Heart left ventricle (tissue), 16 donors: ENCODE measurements at regions not wholly inside any gene's neighbourhood (a gene's known extent, or its start where the extent isn't known, plus 50 kb on each side); places are given as distances from the start of the nearest gene placed in this dataset.
A peak's percentile ranks its signal among the peaks of the same experiment; 100 is the strongest.

Source experiments
- ATAC-seq, 4 donors: fragments of 200-7000 bp; cut with Tn5 transposase; one replicate each; pipeline ENCODE4 v1.9.1; 2020 to 2022; ENCODE audit warnings: moderate library complexity in 4 of 4, mild to moderate bottlenecking in 3 of 4, moderate number of reproducible peaks in 1 of 4
- DNase-seq, 5 donors: peaks; one replicate each; pipeline ENCODE4 v3.0.0-alpha.2; 2020
- H3K27ac ChIP-seq, 12 donors: fragments of 200-600 bp; sonication (generic) in 4 of 12; one replicate each; pipeline versions ENCODE4 v1.5.0 to v1.8.0; 2016 to 2022; ENCODE audit warnings: mild to moderate bottlenecking in 2 of 12
- H3K27me3 ChIP-seq, 9 donors: fragments of 200-600 bp; sonication (generic) in 2 of 9; one replicate each; pipeline versions ENCODE4 v1.5.1 to v1.8.0; 2016 to 2022; ENCODE audit warnings: mild to moderate bottlenecking in 3 of 9
- H3K36me3 ChIP-seq, 9 donors: fragments of 200-600 bp; sonication (generic) in 2 of 9; one replicate each; pipeline versions ENCODE4 v1.5.0 to v1.8.0; 2018 to 2022; ENCODE audit warnings: mild to moderate bottlenecking in 2 of 9
- H3K4me1 ChIP-seq, 12 donors: fragments of 200-600 bp; sonication (generic) in 4 of 12; one replicate each; pipeline versions ENCODE4 v1.5.0 to v1.8.0; 2016 to 2022; ENCODE audit warnings: mild to moderate bottlenecking in 3 of 12
- H3K4me3 ChIP-seq, 12 donors: fragments of 200-600 bp; sonication (generic) in 4 of 12; one replicate each; pipeline versions ENCODE4 v1.5.0 to v1.8.0; 2017 to 2022; ENCODE audit warnings: mild to moderate bottlenecking in 9 of 12, moderate library complexity in 4 of 12
- H3K9me3 ChIP-seq, 12 donors: fragments of 200-600 bp; sonication (generic) in 4 of 12; one replicate each; pipeline versions ENCODE4 v1.5.0 to v1.8.0; 2016 to 2022; ENCODE audit warnings: mild to moderate bottlenecking in 1 of 12
- POLR2A ChIP-seq, 2 donors: fragments of 450-650 bp; IDR thresholded peaks; one replicate each; pipeline ENCODE4 v1.6.1; 2017; ENCODE audit warnings: antibody characterized with exemption in 2 of 2, mild to moderate bottlenecking in 2 of 2, moderate library complexity in 2 of 2
- WGBS, 4 donors: extraction: QIAGEN DNeasy Blood & Tissue Kit in 2 of 4; methylation state at CpG; one replicate each; pipeline versions ENCODE4 v1.1.5 to v1.1.7; 2013 to 2018; 5-methylcytosine and 5-hydroxymethylcytosine counted together
- intact Hi-C, 10 donors: fragments of 100-400 bp; cut with DNase I; formaldehyde crosslinking; loops; one replicate each; pipeline versions ENCODE4 v1.11.1 to v1.14.2; 2022
- TF ChIP-seq, protein P1 (sequence below), 12 donors: fragments of 200-600 bp; sonication (generic) in 4 of 12; IDR thresholded peaks; one replicate each; pipeline versions ENCODE4 v1.5.0 to v1.8.0; 2018 to 2022; ENCODE audit warnings: antibody characterized with exemption in 12 of 12, mild to moderate bottlenecking in 5 of 12
- donor health status: ischemic (EF 13 %, LVEDD 7.1; RV severe dilation, severe dysfunction).
- donor health status: healthy with polysubstance abuse.
- donor health status: DM: no; HTN: yes; CAD: no.
- donor health status: DM: no; HTN: no; CAD: no.
- donor health status: ischemic (EF 25% LVEDD 6.9; RV normal size, moderate dysfunction).
- donor health status: ischemic (EF 25% LVEDD 5.7; RV mildly dilated, moderate dysfunction).
- donor health status: healthy.
- donor health status: DM: yes; HTN: yes; CAD: no.
- donor health status: ischemic (EF 35%, LVEDD 5.7; RV mildly dilated, moderate dysfunction).
- donor health status: nonischemic (EF 11% LVEDD 7.7; RV severe dilation, severe dysfunction).
- donor health status: DM: yes; HTN: yes; CAD: no.
- donor health status: PGD.
- donor health status: ischemic (EF 29% LVEDD 5.4; RV normal size, mild dysfunction).
- donor health status: nonischemic (EF 23%, LVEDD 6.1; RV moderate dilation, normal function).

- TF ChIP-seq POLR2A (IDR thresholded peaks at IDR 0.05), result no peak
- TF ChIP-seq, protein P1, sequence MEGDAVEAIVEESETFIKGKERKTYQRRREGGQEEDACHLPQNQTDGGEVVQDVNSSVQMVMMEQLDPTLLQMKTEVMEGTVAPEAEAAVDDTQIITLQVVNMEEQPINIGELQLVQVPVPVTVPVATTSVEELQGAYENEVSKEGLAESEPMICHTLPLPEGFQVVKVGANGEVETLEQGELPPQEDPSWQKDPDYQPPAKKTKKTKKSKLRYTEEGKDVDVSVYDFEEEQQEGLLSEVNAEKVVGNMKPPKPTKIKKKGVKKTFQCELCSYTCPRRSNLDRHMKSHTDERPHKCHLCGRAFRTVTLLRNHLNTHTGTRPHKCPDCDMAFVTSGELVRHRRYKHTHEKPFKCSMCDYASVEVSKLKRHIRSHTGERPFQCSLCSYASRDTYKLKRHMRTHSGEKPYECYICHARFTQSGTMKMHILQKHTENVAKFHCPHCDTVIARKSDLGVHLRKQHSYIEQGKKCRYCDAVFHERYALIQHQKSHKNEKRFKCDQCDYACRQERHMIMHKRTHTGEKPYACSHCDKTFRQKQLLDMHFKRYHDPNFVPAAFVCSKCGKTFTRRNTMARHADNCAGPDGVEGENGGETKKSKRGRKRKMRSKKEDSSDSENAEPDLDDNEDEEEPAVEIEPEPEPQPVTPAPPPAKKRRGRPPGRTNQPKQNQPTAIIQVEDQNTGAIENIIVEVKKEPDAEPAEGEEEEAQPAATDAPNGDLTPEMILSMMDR (IDR thresholded peaks at IDR 0.05), result no peak
Measured at GRCh38 chr6:165746331-165746730, 83.3 kb upstream of the PDE10A start.

GRCh38 chr6:165745492-165745891, 82.5 kb upstream of the PDE10A start:
- WGBS, 4 donors, result 92 to 95% (median 93%) methylated on average over 3 of the region's 3 CpGs
- no peaks in the 10 kb centered on the region for H3K36me3 ChIP-seq
- H3K9me3 ChIP-seq, result no peaks in the 10 kb centered on the region
- TF ChIP-seq POLR2A (IDR thresholded peaks at IDR 0.05), result no peak
- H3K27ac ChIP-seq, result peak overlapping the region in 1 of 12 donors; percentile 25
- no peak for ATAC-seq
- no peaks in the 10 kb centered on the region for H3K27me3 ChIP-seq
- H3K4me1 ChIP-seq, result peaks cover 0 to 11% (median 4%) of the 10 kb centered on the region in 12 donors
- intact Hi-C loops, result no loop called here
- H3K4me3 ChIP-seq, result no peak overlapping the region
- no peak for DNase-seq

More at GRCh38 chr6:165746331-165746730, 83.3 kb upstream of the PDE10A start:
- H3K4me3 ChIP-seq, result no peak overlapping the region
- H3K4me1 ChIP-seq, result peaks cover 0 to 11% (median 4%) of the 10 kb centered on the region in 12 donors
- intact Hi-C loops, result no loop called here
- no peak for DNase-seq
- H3K27me3 ChIP-seq, result no peaks in the 10 kb centered on the region
- H3K36me3 ChIP-seq, result no peaks in the 10 kb centered on the region
- no peak for ATAC-seq
- WGBS, 4 donors, result 87 to 92% (median 89%) methylated on average over 7 to 9 of the region's 9 CpGs
- H3K9me3 ChIP-seq, result no peaks in the 10 kb centered on the region
- H3K27ac ChIP-seq, result no peak overlapping the region

DNA sequence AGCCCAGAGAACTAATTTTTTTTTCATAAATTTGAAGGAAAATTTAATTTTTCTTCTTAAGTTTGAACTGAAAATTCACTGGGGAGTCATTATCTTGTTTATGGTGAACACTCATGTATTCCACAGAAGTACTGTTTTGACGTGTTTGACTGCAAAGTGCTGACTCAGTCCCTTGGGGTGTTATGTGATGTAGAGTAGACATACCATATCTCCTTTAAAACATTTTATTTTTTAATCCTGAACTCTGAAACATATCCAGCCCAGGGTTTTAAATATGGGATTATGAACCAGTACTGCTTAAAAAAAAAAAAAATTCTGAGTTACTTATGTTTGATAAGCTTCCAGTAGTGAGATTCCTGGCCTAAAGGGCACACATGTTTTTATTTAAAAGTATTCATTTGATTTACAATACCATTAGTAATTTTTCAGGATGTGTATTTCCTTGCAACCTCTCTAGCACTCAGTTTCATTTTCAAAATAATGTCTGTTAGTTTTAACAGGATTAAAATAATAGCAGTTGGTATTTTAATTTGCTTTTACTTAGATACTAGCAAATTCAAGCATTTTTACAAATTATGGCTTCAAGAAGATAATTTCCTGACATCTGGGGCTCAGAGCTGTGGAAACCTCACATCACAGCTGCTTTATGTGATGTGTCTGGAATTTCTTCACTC, 81.7 kb upstream of the PDE10A start:
- Histone ChIP-seq H3K4me1 (peaks cover 0 to 11% (median 4%) of the 10 kb centered on the region in 12 donors), H3K27ac (peak overlapping the region in 2 of 12 donors; percentile 25 to 28), H3K27me3 (no peaks in the 10 kb centered on the region), H3K9me3 (no peaks in the 10 kb centered on the region), H3K4me3 (no peak overlapping the region), H3K36me3 (no peaks in the 10 kb centered on the region)
- DNase-seq, result no peak
- intact Hi-C loops, result no loop called here
- TF ChIP-seq POLR2A (IDR thresholded peaks at IDR 0.05), result no peak
- TF ChIP-seq, protein P1 (IDR thresholded peaks at IDR 0.05), result no peak
- ATAC-seq, result peak in 1 of 4 donors; percentile 38
- 21 to 33% (median 26%) methylated on average over 1 of the region's 1 CpG for WGBS, 4 donors

DNA sequence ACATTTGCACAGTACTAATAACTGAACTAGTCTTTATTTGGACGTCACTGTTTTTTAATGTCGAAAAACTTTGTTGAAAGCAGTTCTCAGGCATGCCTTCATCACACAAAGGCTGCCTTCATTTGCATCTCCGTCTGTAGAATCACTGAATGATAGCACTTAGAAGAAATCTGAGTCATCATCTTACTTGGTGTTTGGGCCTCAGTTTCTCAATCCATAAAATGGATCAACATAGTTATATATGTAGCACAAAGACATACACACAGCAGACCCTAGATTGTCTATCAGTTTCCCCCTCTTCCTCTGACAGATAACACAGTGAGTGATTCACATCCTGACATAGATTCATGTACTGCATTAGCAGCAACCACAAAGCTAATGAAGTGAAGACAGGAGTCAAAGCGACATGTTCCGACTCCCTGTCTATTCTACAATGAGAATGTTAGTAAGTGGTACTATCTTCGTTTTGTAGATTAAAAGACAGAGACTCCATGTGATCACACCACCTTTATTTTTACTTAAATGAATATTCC, 80.4 kb upstream of the PDE10A start:
- no peak for TF ChIP-seq POLR2A (IDR thresholded peaks at IDR 0.05)
- TF ChIP-seq, protein P1 (IDR thresholded peaks at IDR 0.05), result no peak
- 90 to 95% (median 92%) methylated on average over 6 of the region's 6 CpGs for WGBS, 4 donors
- Histone ChIP-seq H3K27me3 (no peaks in the 10 kb centered on the region), H3K4me1 (peaks cover 0 to 11% (median 4%) of the 10 kb centered on the region in 12 donors), H3K4me3 (no peak overlapping the region), H3K36me3 (no peaks in the 10 kb centered on the region), H3K27ac (no peak overlapping the region), H3K9me3 (no peaks in the 10 kb centered on the region)
- no peak for DNase-seq
- intact Hi-C loops, result no loop called here
- ATAC-seq, result no peak
